SK-N-SH (cell line): ENCODE measurements at regions not wholly inside any gene's neighbourhood (a gene's known extent, or its start where the extent isn't known, plus 50 kb on each side); places are given as distances from the start of the nearest gene placed in this dataset.

Source experiments
- CTCF ChIA-PET: fragments of 300-600, 350-600 bp; formaldehyde crosslinking; extraction: SDS; loops from one replicate; lab custom pipeline; 2021; lab: Yijun Ruan, JAX
- POLR2A ChIA-PET: fragments of 350-600 bp; sonication (Branson Sonifier 250); formaldehyde crosslinking; extraction: SDS; loops from one replicate; lab custom pipeline; 2020; ENCODE audit warnings: antibody characterized with exemption, inconsistent platforms; lab: Yijun Ruan, JAX
- DNase-seq: peaks from one replicate; pipeline ENCODE4 v3.0.0; 2012
- H2AFZ ChIP-seq: fragments of 200-600 bp; sonication (generic); 2 replicates; pipeline ENCODE4 v1.8.1; 2016; ENCODE audit warnings: antibody characterized with exemption, mild to moderate bottlenecking, low read depth
- H3F3A ChIP-seq: fragments of 200-600 bp; sonication (generic); replicated peaks from 2 replicates; pipeline ENCODE3; 2016; ENCODE audit warnings: antibody characterized with exemption, mild to moderate bottlenecking; ENCODE audit not compliant: insufficient read depth
- H3K27ac ChIP-seq, 2 experiments: fragments of 200-500 bp in 1 of 2; fragments of 200-600 bp in 1 of 2; sonication (Bioruptor generic) in 1 of 2; sonication (generic), shearing (Covaris generic) in 1 of 2; 2 replicates each; pipeline versions ENCODE4 v1.5.1 to v1.6.1; 2014 to 2016; ENCODE audit warnings: low read depth in 2 of 2, inconsistent platforms in 1 of 2, low read length in 1 of 2, mild to moderate bottlenecking in 1 of 2, mixed read lengths in 1 of 2
- H3K27me3 ChIP-seq: fragments of 200-600 bp; sonication (generic), shearing (Covaris generic); 2 replicates; pipeline ENCODE4 v1.6.1; 2016; ENCODE audit warnings: mixed run types; ENCODE audit not compliant: insufficient read depth
- H3K36me3 ChIP-seq, 2 experiments: fragments of 200-500 bp in 1 of 2; fragments of 200-600 bp in 1 of 2; sonication (Bioruptor generic) in 1 of 2; sonication (generic) in 1 of 2; replicated peaks in 1 of 2; 2 replicates each; pipeline versions ENCODE3 to v1.5.1; 2014 to 2016; ENCODE audit warnings: low read length in 1 of 2, mild to moderate bottlenecking in 1 of 2; ENCODE audit not compliant: insufficient read depth in 2 of 2, control insufficient read depth in 1 of 2
- H3K4me1 ChIP-seq, 2 experiments: fragments of 200-500 bp in 1 of 2; fragments of 200-600 bp in 1 of 2; sonication (Bioruptor generic) in 1 of 2; sonication (generic), shearing (Covaris generic) in 1 of 2; 2 replicates each; pipeline versions ENCODE4 v1.5.1 to v1.6.1; 2014 to 2016; ENCODE audit warnings: low read depth in 1 of 2, low read length in 1 of 2, mixed run types in 1 of 2; ENCODE audit not compliant: insufficient read depth in 2 of 2, control insufficient read depth in 1 of 2
- H3K4me2 ChIP-seq: fragments of 200-600 bp; sonication (generic), shearing (Covaris generic); 2 replicates; pipeline ENCODE4 v1.6.1; 2017; ENCODE audit warnings: mixed run types
- H3K4me3 ChIP-seq, 2 experiments: fragments of 200-500 bp in 1 of 2; fragments of 200-600 bp in 1 of 2; sonication (Bioruptor generic) in 1 of 2; sonication (generic), shearing (Covaris generic) in 1 of 2; 2 replicates each; pipeline versions ENCODE4 v1.5.1 to v1.8.1; 2014 to 2016; ENCODE audit warnings: low read depth in 2 of 2, inconsistent platforms in 1 of 2, low read length in 1 of 2, mild to moderate bottlenecking in 1 of 2, mixed read lengths in 1 of 2, moderate library complexity in 1 of 2
- H3K79me2 ChIP-seq: fragments of 200-600 bp; sonication (generic); 2 replicates; pipeline ENCODE4 v1.8.1; 2017; ENCODE audit warnings: mild to moderate bottlenecking; ENCODE audit not compliant: insufficient read depth
- H3K9ac ChIP-seq: fragments of 200-600 bp; sonication (generic); 2 replicates; pipeline ENCODE4 v1.6.1; 2017; ENCODE audit warnings: mixed run types
- H3K9me2 ChIP-seq: fragments of 200-600 bp; sonication (generic); 2 replicates; pipeline ENCODE4 v1.6.1; 2017; ENCODE audit warnings: mixed run types
- H3K9me3 ChIP-seq: fragments of 200-600 bp; sonication (generic); 2 replicates; pipeline ENCODE4 v1.6.1; 2017; ENCODE audit warnings: mixed run types, mild to moderate bottlenecking, moderate library complexity
- H4K20me1 ChIP-seq: fragments of 200-600 bp; sonication (generic); 2 replicates; pipeline ENCODE4 v1.6.1; 2017; ENCODE audit warnings: mild to moderate bottlenecking, mixed run types; ENCODE audit not compliant: insufficient read depth
- EZH2phosphoT487 ChIP-seq: fragments of 200-600 bp; sonication (generic); IDR thresholded peaks from 2 replicates; pipeline ENCODE4 v1.6.1; 2017; ENCODE audit warnings: low read depth, mixed run types, mild to moderate bottlenecking, antibody characterized with exemption, moderate library complexity, borderline replicate concordance
- FOSL2 ChIP-seq: IDR thresholded peaks from 2 replicates; pipeline ENCODE4 v1.4.0; 2012; ENCODE audit warnings: low read depth, mild to moderate bottlenecking, moderate library complexity, borderline replicate concordance
- FOXJ3 ChIP-seq: sonication (generic); formaldehyde crosslinking; IDR thresholded peaks from 2 replicates; pipeline ENCODE4 v1.5.1; 2020; ENCODE audit warnings: mild to moderate bottlenecking, missing genetic modification reagents
- FOXM1 ChIP-seq: IDR thresholded peaks from 2 replicates; pipeline ENCODE4 v1.4.0; 2012; ENCODE audit warnings: low read depth, mild to moderate bottlenecking
- GATA2 ChIP-seq: sonication (generic); formaldehyde crosslinking; IDR thresholded peaks from 2 replicates; pipeline ENCODE4 v1.5.0; 2020; ENCODE audit warnings: mild to moderate bottlenecking, missing genetic modification reagents
- JUND ChIP-seq: IDR thresholded peaks from 2 replicates; pipeline ENCODE4 v1.4.0; 2012
- MEF2A ChIP-seq: IDR thresholded peaks from 2 replicates; pipeline ENCODE4 v1.4.0; 2012; ENCODE audit warnings: low read depth, borderline replicate concordance
- NFIC ChIP-seq: IDR thresholded peaks from 2 replicates; pipeline ENCODE4 v1.4.0; 2012; ENCODE audit warnings: borderline replicate concordance
- NRF1 ChIP-seq: IDR thresholded peaks from 2 replicates; pipeline ENCODE4 v1.6.1; 2012; ENCODE audit warnings: low read depth, mild to moderate bottlenecking, low read length
- POLR2AphosphoS5 ChIP-seq: IDR thresholded peaks from 2 replicates; pipeline ENCODE4 v1.6.1; 2012; ENCODE audit warnings: low read depth, low read length
- RAD21 ChIP-seq: IDR thresholded peaks from 2 replicates; pipeline ENCODE4 v1.6.1; 2012; ENCODE audit warnings: mild to moderate bottlenecking, low read length
- RXRA ChIP-seq: IDR thresholded peaks from 2 replicates; pipeline ENCODE4 v1.4.0; 2012; ENCODE audit warnings: low read depth, mild to moderate bottlenecking, borderline replicate concordance
- TCF12 ChIP-seq: IDR thresholded peaks from 2 replicates; pipeline ENCODE4 v1.4.0; 2012
- YY1 ChIP-seq: IDR thresholded peaks from 2 replicates; pipeline ENCODE4 v1.4.0; 2012; ENCODE audit warnings: low read depth, mild to moderate bottlenecking
- WGBS: methylation state at CpG from one replicate; pipeline ENCODE4 v1.1.6; 2017; ENCODE audit warnings: low lambda C conversion rate; 5-methylcytosine and 5-hydroxymethylcytosine counted together
- TF ChIP-seq, protein P1 (sequence below): IDR thresholded peaks from 2 replicates; pipeline ENCODE4 v1.4.0; 2012; ENCODE audit warnings: low read depth
- TF ChIP-seq, protein P2 (sequence below): IDR thresholded peaks from 2 replicates; pipeline ENCODE4 v1.4.0; 2012; ENCODE audit warnings: low read depth, borderline replicate concordance
- TF ChIP-seq, protein P3 (sequence below): IDR thresholded peaks from 2 replicates; pipeline ENCODE4 v1.4.0; 2012; ENCODE audit warnings: low read depth, borderline replicate concordance
- TF ChIP-seq, protein P4 (sequence below): fragments of 150-350 bp; IDR thresholded peaks from 2 replicates; pipeline ENCODE4 v1.6.1; 2016; ENCODE audit warnings: mild to moderate bottlenecking, low read depth, low read length

DNA sequence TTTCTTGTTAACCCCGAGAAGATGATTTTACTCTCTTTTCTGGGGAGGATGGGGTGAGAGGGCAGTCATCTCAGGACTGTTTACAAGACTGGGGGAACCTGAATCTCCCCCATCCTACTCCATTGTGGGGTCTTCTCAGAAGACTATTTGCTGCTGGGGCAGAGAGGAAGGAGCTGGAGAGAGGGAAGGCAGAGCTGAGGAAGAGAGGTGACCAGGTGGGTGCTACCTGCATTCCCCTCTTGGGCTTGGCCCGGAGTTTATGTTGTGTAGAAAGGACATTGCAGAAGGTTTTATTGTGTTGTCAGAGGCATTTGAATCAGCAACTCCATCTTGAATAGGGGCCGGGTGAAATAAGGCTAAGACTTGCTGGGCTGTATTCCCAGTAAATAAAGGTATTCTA lies 247.1 kb upstream of the GALNT17 start:
- H3K9me3 ChIP-seq = no peaks in the 10 kb centered on the region
- no peak for TF ChIP-seq FOXM1
- no peak for TF ChIP-seq EZH2phosphoT487
- TF ChIP-seq, protein P1, sequence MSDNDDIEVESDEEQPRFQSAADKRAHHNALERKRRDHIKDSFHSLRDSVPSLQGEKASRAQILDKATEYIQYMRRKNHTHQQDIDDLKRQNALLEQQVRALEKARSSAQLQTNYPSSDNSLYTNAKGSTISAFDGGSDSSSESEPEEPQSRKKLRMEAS = no peak
- no peak for TF ChIP-seq GATA2 (CRISPR knock-in tag)
- TF ChIP-seq NFIC = no peak
- no peaks in the 10 kb centered on the region for H3K27me3 ChIP-seq
- H3K4me3 ChIP-seq = no peak overlapping the region
- no peaks in the 10 kb centered on the region for H3K36me3 ChIP-seq
- H3K4me1 ChIP-seq = no peaks in the 10 kb centered on the region
- no peaks in the 10 kb centered on the region for H3K79me2 ChIP-seq
- no peaks in the 10 kb centered on the region for H3K9me2 ChIP-seq
- no peak overlapping the region for H2AFZ ChIP-seq
- H3K9ac ChIP-seq = no peak overlapping the region
- no peak overlapping the region for H3K4me2 ChIP-seq
- CTCF ChIA-PET = no interaction called here
- H3K27ac ChIP-seq = no peak overlapping the region
- 4% methylated on average over 3 of the region's 3 CpGs for WGBS
- H4K20me1 ChIP-seq = no peaks in the 10 kb centered on the region
- DNase-seq = no peak
- POLR2A ChIA-PET = no interaction called here
- H3F3A ChIP-seq = no peaks in the 10 kb centered on the region

DNA sequence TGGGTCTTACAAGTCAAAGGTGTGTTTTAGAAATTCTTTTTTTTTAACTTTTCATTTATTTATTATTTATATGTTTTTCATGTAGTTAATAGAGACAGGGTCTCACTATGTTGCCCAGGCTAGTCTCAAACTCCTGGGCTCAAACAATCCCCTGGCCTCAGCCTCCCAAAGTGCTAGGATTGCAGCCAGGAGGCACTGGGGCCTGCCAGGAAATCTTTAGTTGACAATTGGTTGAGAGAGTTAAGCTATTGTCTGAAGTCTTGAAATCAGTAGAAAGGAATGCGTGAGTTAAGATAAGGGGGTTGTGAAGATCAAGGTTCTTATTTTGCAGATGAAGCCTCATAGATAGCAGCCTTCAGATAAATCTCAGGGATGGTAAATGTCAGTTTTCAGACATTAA lies 245.4 kb upstream of the GALNT17 start:
- TF ChIP-seq FOXJ3 (CRISPR knock-in tag) = no peak
- TF ChIP-seq, protein P1 = no peak
- no peak for TF ChIP-seq NFIC
- no peak for TF ChIP-seq FOSL2
- TF ChIP-seq YY1 = no peak
- TF ChIP-seq, protein P2, sequence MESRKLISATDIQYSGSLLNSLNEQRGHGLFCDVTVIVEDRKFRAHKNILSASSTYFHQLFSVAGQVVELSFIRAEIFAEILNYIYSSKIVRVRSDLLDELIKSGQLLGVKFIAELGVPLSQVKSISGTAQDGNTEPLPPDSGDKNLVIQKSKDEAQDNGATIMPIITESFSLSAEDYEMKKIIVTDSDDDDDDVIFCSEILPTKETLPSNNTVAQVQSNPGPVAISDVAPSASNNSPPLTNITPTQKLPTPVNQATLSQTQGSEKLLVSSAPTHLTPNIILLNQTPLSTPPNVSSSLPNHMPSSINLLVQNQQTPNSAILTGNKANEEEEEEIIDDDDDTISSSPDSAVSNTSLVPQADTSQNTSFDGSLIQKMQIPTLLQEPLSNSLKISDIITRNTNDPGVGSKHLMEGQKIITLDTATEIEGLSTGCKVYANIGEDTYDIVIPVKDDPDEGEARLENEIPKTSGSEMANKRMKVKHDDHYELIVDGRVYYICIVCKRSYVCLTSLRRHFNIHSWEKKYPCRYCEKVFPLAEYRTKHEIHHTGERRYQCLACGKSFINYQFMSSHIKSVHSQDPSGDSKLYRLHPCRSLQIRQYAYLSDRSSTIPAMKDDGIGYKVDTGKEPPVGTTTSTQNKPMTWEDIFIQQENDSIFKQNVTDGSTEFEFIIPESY = no peak
- TF ChIP-seq RXRA = no peak
- TF ChIP-seq FOXM1 = no peak
- TF ChIP-seq JUND = no peak
- no peak for TF ChIP-seq TCF12
- no peak for TF ChIP-seq EZH2phosphoT487
- TF ChIP-seq, protein P3, sequence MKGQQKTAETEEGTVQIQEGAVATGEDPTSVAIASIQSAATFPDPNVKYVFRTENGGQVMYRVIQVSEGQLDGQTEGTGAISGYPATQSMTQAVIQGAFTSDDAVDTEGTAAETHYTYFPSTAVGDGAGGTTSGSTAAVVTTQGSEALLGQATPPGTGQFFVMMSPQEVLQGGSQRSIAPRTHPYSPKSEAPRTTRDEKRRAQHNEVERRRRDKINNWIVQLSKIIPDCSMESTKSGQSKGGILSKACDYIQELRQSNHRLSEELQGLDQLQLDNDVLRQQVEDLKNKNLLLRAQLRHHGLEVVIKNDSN = no peak
- no peak for TF ChIP-seq NRF1
- TF ChIP-seq RAD21 = no peak
- TF ChIP-seq MEF2A = no peak
- TF ChIP-seq POLR2AphosphoS5 = no peak
- TF ChIP-seq, protein P4, sequence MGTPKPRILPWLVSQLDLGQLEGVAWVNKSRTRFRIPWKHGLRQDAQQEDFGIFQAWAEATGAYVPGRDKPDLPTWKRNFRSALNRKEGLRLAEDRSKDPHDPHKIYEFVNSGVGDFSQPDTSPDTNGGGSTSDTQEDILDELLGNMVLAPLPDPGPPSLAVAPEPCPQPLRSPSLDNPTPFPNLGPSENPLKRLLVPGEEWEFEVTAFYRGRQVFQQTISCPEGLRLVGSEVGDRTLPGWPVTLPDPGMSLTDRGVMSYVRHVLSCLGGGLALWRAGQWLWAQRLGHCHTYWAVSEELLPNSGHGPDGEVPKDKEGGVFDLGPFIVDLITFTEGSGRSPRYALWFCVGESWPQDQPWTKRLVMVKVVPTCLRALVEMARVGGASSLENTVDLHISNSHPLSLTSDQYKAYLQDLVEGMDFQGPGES = no peak
- no peak overlapping the region for H3K4me3 ChIP-seq
- H3K9me2 ChIP-seq = no peaks in the 10 kb centered on the region
- H3K4me2 ChIP-seq = no peak overlapping the region
- no peaks in the 10 kb centered on the region for H3K4me1 ChIP-seq
- no peak overlapping the region for H2AFZ ChIP-seq
- no peaks in the 10 kb centered on the region for H3F3A ChIP-seq
- H4K20me1 ChIP-seq = no peaks in the 10 kb centered on the region
- no peaks in the 10 kb centered on the region for H3K79me2 ChIP-seq
- no peak overlapping the region for H3K9ac ChIP-seq
- WGBS = 25% methylated on average over 1 of the region's 1 CpG
- POLR2A ChIA-PET = no interaction called here
- CTCF ChIA-PET = no interaction called here
- no peaks in the 10 kb centered on the region; the same call in 1 of the 2 replicates for H3K9me3 ChIP-seq
- H3K27ac ChIP-seq = no peak overlapping the region
- DNase-seq = no peak
- H3K36me3 ChIP-seq = no peaks in the 10 kb centered on the region
- no peaks in the 10 kb centered on the region for H3K27me3 ChIP-seq
